NCI-H226 (cell line): ENCODE measurements at regions not wholly inside any gene's neighbourhood (a gene's known extent, or its start where the extent isn't known, plus 50 kb on each side); places are given as distances from the start of the nearest gene placed in this dataset.
"Not testable (repeated sequence)": the region's sequence is repeated elsewhere in the genome, so short reads cannot be mapped to it uniquely, and the experiment has no call there.

ENCODE experiments used
- DNase-seq: peaks from one replicate; pipeline ENCODE4 v3.0.0-alpha.2; 2015

GRCh38 chr2:195124391-195125079 lies 532.5 kb upstream of the SLC39A10 start:
- no peak for DNase-seq

GRCh38 chr2:195122653-195123052 lies 534.4 kb upstream of the SLC39A10 start:
- DNase-seq, result no peak

GRCh38 chr2:195121341-195121740 lies 535.7 kb upstream of the SLC39A10 start:
- DNase-seq, result no peak

GRCh38 chr2:195119231-195119630 lies 537.8 kb upstream of the SLC39A10 start:
- DNase-seq, result no peak

GRCh38 chr2:195118276-195118675 lies 538.8 kb upstream of the SLC39A10 start:
- no peak for DNase-seq

GRCh38 chr2:195117011-195117410 lies 540.0 kb upstream of the SLC39A10 start:
- DNase-seq, result no peak

- no peak for DNase-seq
These were observed 541.3 kb upstream of the SLC39A10 start for GRCh38 chr2:195115738-195116137.

- no peak for DNase-seq
These were observed 548.8 kb upstream of the SLC39A10 start for GRCh38 chr2:195108182-195108581.

GRCh38 chr2:195106681-195107380 lies 550.2 kb upstream of the SLC39A10 start:
- DNase-seq, result no peak

GRCh38 chr2:195105581-195105980 lies 551.4 kb upstream of the SLC39A10 start:
- DNase-seq, result no peak

GRCh38 chr2:195094330-195094729 lies 562.7 kb upstream of the SLC39A10 start:
- peak; percentile 81 for DNase-seq

GRCh38 chr2:195092341-195092740 lies 564.7 kb upstream of the SLC39A10 start:
- no peak for DNase-seq

- not testable (repeated sequence) for DNase-seq
These were observed 584.2 kb upstream of the SLC39A10 start for GRCh38 chr2:195072806-195073205.

- no peak for DNase-seq
These were observed 600.0 kb upstream of the SLC39A10 start for GRCh38 chr2:195057001-195057400.

- no peak for DNase-seq
These were observed 601.0 kb upstream of the SLC39A10 start for GRCh38 chr2:195055996-195056395.

GRCh38 chr2:195051401-195051800 lies 605.6 kb upstream of the SLC39A10 start:
- peak; percentile 27 for DNase-seq

- DNase-seq, result peak; percentile 4
These were observed 607.5 kb upstream of the SLC39A10 start for GRCh38 chr2:195049372-195050031.

- no peak for DNase-seq
These were observed 609.1 kb upstream of the SLC39A10 start for GRCh38 chr2:195047955-195048354.

- DNase-seq, result no peak
These were observed 612.2 kb upstream of the SLC39A10 start for GRCh38 chr2:195044801-195045200.

GRCh38 chr2:195038153-195038552 lies 618.9 kb upstream of the SLC39A10 start:
- DNase-seq, result no peak

GRCh38 chr2:195037045-195037444 lies 620.0 kb upstream of the SLC39A10 start:
- no peak for DNase-seq

- DNase-seq, result no peak
These were observed 625.6 kb upstream of the SLC39A10 start for GRCh38 chr2:195031411-195031810.

GRCh38 chr2:195029804-195030654 lies 627.0 kb upstream of the SLC39A10 start:
- no peak for DNase-seq
